ENCODE measurements at regions not wholly inside any gene's neighbourhood (a gene's known extent, or its start where the extent isn't known, plus 50 kb on each side); places are given as distances from the start of the nearest gene placed in this dataset.

GRCh38 chr20:17835934-17836300 lies 132.7 kb downstream of the SNX5 start:
- TF ChIP-seq, protein P1, sequence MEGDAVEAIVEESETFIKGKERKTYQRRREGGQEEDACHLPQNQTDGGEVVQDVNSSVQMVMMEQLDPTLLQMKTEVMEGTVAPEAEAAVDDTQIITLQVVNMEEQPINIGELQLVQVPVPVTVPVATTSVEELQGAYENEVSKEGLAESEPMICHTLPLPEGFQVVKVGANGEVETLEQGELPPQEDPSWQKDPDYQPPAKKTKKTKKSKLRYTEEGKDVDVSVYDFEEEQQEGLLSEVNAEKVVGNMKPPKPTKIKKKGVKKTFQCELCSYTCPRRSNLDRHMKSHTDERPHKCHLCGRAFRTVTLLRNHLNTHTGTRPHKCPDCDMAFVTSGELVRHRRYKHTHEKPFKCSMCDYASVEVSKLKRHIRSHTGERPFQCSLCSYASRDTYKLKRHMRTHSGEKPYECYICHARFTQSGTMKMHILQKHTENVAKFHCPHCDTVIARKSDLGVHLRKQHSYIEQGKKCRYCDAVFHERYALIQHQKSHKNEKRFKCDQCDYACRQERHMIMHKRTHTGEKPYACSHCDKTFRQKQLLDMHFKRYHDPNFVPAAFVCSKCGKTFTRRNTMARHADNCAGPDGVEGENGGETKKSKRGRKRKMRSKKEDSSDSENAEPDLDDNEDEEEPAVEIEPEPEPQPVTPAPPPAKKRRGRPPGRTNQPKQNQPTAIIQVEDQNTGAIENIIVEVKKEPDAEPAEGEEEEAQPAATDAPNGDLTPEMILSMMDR (IDR thresholded peaks at IDR 0.05; ENCODE audit: low read depth, low read length): no peak
- TF ChIP-seq EZH2phosphoT487 (IDR thresholded peaks at IDR 0.05; ENCODE audit: low read depth): no peak
